ENCODE measurements at regions not wholly inside any gene's neighbourhood (a gene's known extent, or its start where the extent isn't known, plus 50 kb on each side); places are given as distances from the start of the nearest gene placed in this dataset.
"Not testable (repeated sequence)": the region's sequence is repeated elsewhere in the genome, so short reads cannot be mapped to it uniquely, and the experiment has no call there.

GRCh38 chr12:4830556-4831210 is 79.0 kb upstream of the KCNA1 start:
- POLR2A ChIA-PET (ENCODE audit: low non-redundant PET): no interaction called here
- CTCF ChIA-PET: no interaction called here
- Histone ChIP-seq H3K4me1 (ENCODE audit: insufficient read depth, low read length, poor library complexity, severe bottlenecking) (no peaks in the 10 kb centered on the region), H3K36me3 (ENCODE audit: insufficient read depth, low read length, poor library complexity, severe bottlenecking) (no peaks in the 10 kb centered on the region), H3K4me3 (ENCODE audit: low read depth, low read length, poor library complexity, severe bottlenecking) (no peak overlapping the region), H3K27ac (ENCODE audit: low read depth, low read length, poor library complexity, severe bottlenecking) (no peak overlapping the region), H3K27me3 (replicated peaks; ENCODE audit: insufficient read depth, low read depth, low read length, poor library complexity) (peaks cover 78% of the 10 kb centered on the region), H3K9me3 (ENCODE audit: low read depth, low read length, poor library complexity, severe bottlenecking) (no peaks in the 10 kb centered on the region)
- no TSS peak for BruUV-seq (replicated peaks)
- intact Hi-C loops (cut with micrococcal nuclease; ENCODE audit: unreplicated experiment): no loop called here
- no peak for TF ChIP-seq EZH2 (IDR thresholded peaks at IDR 0.05; ENCODE audit: borderline replicate concordance, low read depth, low read length, poor library complexity, severe bottlenecking)
- TF ChIP-seq CTCF (conservative IDR thresholded peaks at IDR 0.05; ENCODE audit: low read depth, low read length): no peak
- DNase-seq (ENCODE audit: low spot score): no peak

- BruUV-seq (replicated peaks): no TSS peak
- Histone ChIP-seq H3K9me3 (ENCODE audit: low read depth, low read length, poor library complexity, severe bottlenecking) (no peaks in the 10 kb centered on the region), H3K27me3 (replicated peaks; ENCODE audit: insufficient read depth, low read depth, low read length, poor library complexity) (peaks cover 54% of the 10 kb centered on the region), H3K27ac (ENCODE audit: low read depth, low read length, poor library complexity, severe bottlenecking) (no peak overlapping the region), H3K4me3 (ENCODE audit: low read depth, low read length, poor library complexity, severe bottlenecking) (no peak overlapping the region), H3K36me3 (ENCODE audit: insufficient read depth, low read length, poor library complexity, severe bottlenecking) (no peaks in the 10 kb centered on the region), H3K4me1 (ENCODE audit: insufficient read depth, low read length, poor library complexity, severe bottlenecking) (no peaks in the 10 kb centered on the region)
- DNase-seq (ENCODE audit: low spot score): no peak
- TF ChIP-seq CTCF (conservative IDR thresholded peaks at IDR 0.05; ENCODE audit: low read depth, low read length): no peak
- TF ChIP-seq EZH2 (IDR thresholded peaks at IDR 0.05; ENCODE audit: borderline replicate concordance, low read depth, low read length, poor library complexity, severe bottlenecking): no peak
- intact Hi-C loops (cut with micrococcal nuclease; ENCODE audit: unreplicated experiment): no loop called here
- ChIA-PET CTCF (no interaction called here), POLR2A (ENCODE audit: low non-redundant PET) (no interaction called here)
These were observed 76.7 kb upstream of the KCNA1 start for GRCh38 chr12:4833053-4833452.

- ChIA-PET POLR2A (ENCODE audit: low non-redundant PET) (no interaction called here), CTCF (no interaction called here)
- Histone ChIP-seq H3K4me1 (ENCODE audit: insufficient read depth, low read length, poor library complexity, severe bottlenecking) (no peaks in the 10 kb centered on the region), H3K27ac (ENCODE audit: low read depth, low read length, poor library complexity, severe bottlenecking) (no peak overlapping the region), H3K9me3 (ENCODE audit: low read depth, low read length, poor library complexity, severe bottlenecking) (no peaks in the 10 kb centered on the region), H3K27me3 (replicated peaks; ENCODE audit: insufficient read depth, low read depth, low read length, poor library complexity) (peaks cover 49% of the 10 kb centered on the region), H3K4me3 (ENCODE audit: low read depth, low read length, poor library complexity, severe bottlenecking) (no peak overlapping the region), H3K36me3 (ENCODE audit: insufficient read depth, low read length, poor library complexity, severe bottlenecking) (no peaks in the 10 kb centered on the region)
- intact Hi-C loops (cut with micrococcal nuclease; ENCODE audit: unreplicated experiment): no loop called here
- TF ChIP-seq CTCF (conservative IDR thresholded peaks at IDR 0.05; ENCODE audit: low read depth, low read length) (no peak), EZH2 (IDR thresholded peaks at IDR 0.05; ENCODE audit: borderline replicate concordance, low read depth, low read length, poor library complexity, severe bottlenecking) (no peak)
- no TSS peak for BruUV-seq (replicated peaks)
- no peak for DNase-seq (ENCODE audit: low spot score)
These were observed 76.2 kb upstream of the KCNA1 start for GRCh38 chr12:4833524-4833923.

- intact Hi-C loops (cut with micrococcal nuclease; ENCODE audit: unreplicated experiment); H3K27ac ChIP-seq (ENCODE audit: low read depth, low read length, poor library complexity, severe bottlenecking); DNase-seq (ENCODE audit: low spot score); H3K4me1 ChIP-seq (ENCODE audit: insufficient read depth, low read length, poor library complexity, severe bottlenecking); H3K9me3 ChIP-seq (ENCODE audit: low read depth, low read length, poor library complexity, severe bottlenecking); BruUV-seq (replicated peaks); POLR2A ChIA-PET (ENCODE audit: low non-redundant PET); CTCF ChIA-PET; H3K36me3 ChIP-seq (ENCODE audit: insufficient read depth, low read length, poor library complexity, severe bottlenecking); H3K4me3 ChIP-seq (ENCODE audit: low read depth, low read length, poor library complexity, severe bottlenecking): not testable (repeated sequence)
- peaks cover 21% of the 10 kb centered on the region for H3K27me3 ChIP-seq (replicated peaks; ENCODE audit: insufficient read depth, low read depth, low read length, poor library complexity)
These were observed 67.3 kb upstream of the KCNA1 start for GRCh38 chr12:4842401-4842800.

All from A673 (cell line).